ENCODE measurements at regions not wholly inside any gene's neighbourhood (a gene's known extent, or its start where the extent isn't known, plus 50 kb on each side); places are given as distances from the start of the nearest gene placed in this dataset.
"Not testable (repeated sequence)": the region's sequence is repeated elsewhere in the genome, so short reads cannot be mapped to it uniquely, and the experiment has no call there.

DNA sequence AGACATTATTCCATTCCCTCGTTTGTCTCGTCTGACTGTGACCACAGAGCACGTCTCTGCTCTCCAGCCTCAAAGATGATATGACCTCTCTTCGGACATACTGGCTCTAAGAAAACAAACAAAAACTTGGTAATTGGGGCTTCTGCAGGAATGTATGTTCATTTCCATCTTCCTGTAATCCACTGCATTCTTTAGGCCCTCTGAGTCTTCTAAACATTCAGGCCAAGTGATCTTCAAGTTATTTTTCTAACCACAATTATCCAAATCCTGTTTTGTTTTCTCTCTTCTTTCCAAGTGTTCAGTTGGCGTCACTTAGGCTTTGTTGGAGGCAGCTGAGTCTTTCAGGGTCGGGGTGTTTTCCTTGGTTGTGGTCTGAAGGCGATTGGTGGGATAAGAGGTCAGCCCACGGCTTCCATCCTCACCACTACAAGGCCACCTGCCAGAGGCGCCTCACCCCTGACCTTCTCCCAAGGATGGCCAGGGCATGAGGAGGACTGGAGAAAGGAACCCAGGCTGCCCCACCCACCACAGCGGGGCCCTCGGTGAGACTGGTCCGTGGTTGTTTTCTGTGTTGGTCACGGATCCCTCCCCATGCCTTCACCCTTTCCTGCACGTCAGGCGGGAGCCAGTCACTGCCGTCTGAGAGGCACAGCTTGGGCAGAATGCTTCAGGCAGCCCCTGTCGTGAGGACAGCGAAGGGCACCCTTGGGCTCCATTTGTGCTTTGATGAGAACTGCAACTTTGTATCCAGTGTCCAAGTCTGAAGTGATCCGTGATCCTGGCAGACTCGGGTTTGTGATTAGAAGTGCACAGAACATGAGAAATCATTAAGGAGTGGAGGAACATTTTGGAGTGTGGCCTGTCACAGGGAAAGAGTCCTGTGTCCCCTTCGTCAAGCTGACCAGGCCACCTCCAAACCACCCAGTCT is 88.6 kb upstream of the FHL2 start:
- no peak for FAIRE-seq
- TF ChIP-seq PAX5 (IDR thresholded peaks at IDR 0.05; ENCODE audit: insufficient read depth, low read length, severe bottlenecking) = no peak
- TF ChIP-seq POLR2AphosphoS5 (IDR thresholded peaks at IDR 0.05; ENCODE audit: low read depth, low read length) = no peak
- no peak for TF ChIP-seq TAF1 (IDR thresholded peaks at IDR 0.05; ENCODE audit: low read depth, low read length)
- no peak for TF ChIP-seq SPI1 (IDR thresholded peaks at IDR 0.05; ENCODE audit: low read depth, low read length)
- TF ChIP-seq POLR2A (IDR thresholded peaks at IDR 0.05; ENCODE audit: low read depth, low read length) = no peak
- TF ChIP-seq POU2F2 (IDR thresholded peaks at IDR 0.05; ENCODE audit: low read depth, low read length) = no peak
- no peak for DNase-seq (ENCODE audit: insufficient read length, low spot score)

DNA sequence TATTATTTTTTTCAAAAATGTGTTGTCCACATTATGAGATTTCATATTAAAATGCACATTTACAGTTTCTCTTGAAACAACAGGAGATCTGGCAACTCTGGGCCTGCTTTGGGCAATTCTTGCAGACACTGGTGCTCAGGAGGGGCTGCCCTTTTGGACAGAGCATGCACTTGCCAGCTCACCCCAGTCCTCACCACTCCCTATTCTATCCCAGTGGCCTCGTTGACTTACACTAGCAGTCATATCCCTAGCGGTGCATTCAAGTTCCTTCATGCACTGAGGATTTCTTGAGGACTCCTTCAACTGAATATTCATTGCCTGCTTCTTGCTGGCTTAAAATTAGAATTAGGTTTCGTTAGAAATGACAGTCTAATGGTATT is 87.9 kb upstream of the FHL2 start:
- no peak for TF ChIP-seq SPI1 (IDR thresholded peaks at IDR 0.05; ENCODE audit: low read depth, low read length)
- no peak for TF ChIP-seq POLR2AphosphoS5 (IDR thresholded peaks at IDR 0.05; ENCODE audit: low read depth, low read length)
- TF ChIP-seq POU2F2 (IDR thresholded peaks at IDR 0.05; ENCODE audit: low read depth, low read length) = no peak
- TF ChIP-seq TAF1 (IDR thresholded peaks at IDR 0.05; ENCODE audit: low read depth, low read length) = no peak
- TF ChIP-seq POLR2A (IDR thresholded peaks at IDR 0.05; ENCODE audit: low read depth, low read length) = no peak
- no peak for TF ChIP-seq PAX5 (IDR thresholded peaks at IDR 0.05; ENCODE audit: insufficient read depth, low read length, severe bottlenecking)
- no peak for DNase-seq (ENCODE audit: insufficient read length, low spot score)
- no peak for FAIRE-seq

DNA sequence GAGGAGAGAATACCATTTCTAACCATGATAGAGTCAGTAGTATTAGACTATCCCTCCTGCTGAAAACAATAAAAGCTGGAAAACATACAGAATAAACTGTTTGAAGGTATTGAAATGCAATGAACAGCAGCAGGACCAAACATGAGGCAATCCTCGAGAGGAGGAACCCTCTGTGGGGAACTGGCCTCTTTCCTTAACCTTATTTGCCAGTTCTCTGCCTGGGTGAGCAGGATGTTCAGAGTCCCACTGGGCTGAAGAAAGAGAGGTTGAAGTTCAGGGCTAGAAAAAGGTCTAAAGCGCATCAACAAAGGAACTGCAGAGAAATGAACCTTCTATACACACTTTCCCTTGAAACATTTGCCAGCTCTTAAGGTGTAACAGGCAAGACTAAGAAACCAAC is 79.8 kb upstream of the FHL2 start:
- TF ChIP-seq POLR2AphosphoS5 (IDR thresholded peaks at IDR 0.05; ENCODE audit: low read depth, low read length) (no peak), PAX5 (IDR thresholded peaks at IDR 0.05; ENCODE audit: insufficient read depth, low read length, severe bottlenecking) (no peak), SPI1 (IDR thresholded peaks at IDR 0.05; ENCODE audit: low read depth, low read length) (no peak), TAF1 (IDR thresholded peaks at IDR 0.05; ENCODE audit: low read depth, low read length) (no peak), POLR2A (IDR thresholded peaks at IDR 0.05; ENCODE audit: low read depth, low read length) (no peak), POU2F2 (IDR thresholded peaks at IDR 0.05; ENCODE audit: low read depth, low read length) (no peak)
- FAIRE-seq = no peak
- DNase-seq (ENCODE audit: insufficient read length, low spot score) = no peak

DNA sequence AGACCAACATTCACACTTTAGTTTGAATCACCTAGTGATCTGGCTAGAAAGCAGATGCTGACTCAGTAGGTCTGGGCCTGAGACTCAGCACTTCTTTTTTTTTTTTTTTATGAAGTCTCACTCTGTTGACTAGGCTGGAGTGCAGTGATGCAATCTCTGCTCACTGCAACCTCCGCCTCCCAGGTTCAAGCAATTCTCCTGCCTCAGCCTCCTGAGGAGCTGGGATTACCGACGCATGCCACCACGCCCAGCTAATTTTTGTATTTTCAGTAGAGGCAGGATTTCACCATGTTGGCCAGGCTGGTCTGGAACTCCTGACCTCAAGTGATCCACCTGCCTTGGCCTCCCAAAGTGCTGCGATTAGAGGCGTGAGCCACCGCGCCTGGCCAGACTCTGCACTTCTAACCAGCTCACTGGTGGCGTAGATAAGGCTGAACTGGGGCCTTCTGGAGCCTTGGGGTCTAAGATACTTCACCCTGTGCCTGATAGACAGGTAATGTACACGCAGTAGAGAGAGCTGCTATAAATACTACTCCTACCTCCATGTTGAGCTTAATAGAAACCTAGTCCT is 78.3 kb upstream of the FHL2 start:
- not testable (repeated sequence) for DNase-seq (ENCODE audit: insufficient read length, low spot score); FAIRE-seq

DNA sequence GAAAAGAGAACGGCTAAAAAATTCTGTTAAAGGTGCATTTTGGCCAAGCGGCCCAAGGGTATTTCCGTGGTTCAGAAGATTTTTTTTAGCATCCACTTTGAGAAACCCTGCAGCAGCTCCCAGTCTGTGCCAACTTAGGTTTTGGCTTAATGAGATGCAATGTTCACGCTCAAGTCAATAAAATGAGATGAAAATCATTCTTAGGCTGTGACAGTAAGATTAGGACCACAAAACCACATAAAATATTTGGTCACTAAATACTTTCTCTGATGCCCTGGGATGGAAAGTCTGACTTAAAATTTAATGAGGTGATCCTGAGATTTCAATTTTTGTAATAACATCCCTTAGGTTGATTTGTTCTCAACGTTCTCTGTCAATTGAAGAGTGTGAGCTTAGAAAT is 74.2 kb upstream of the FHL2 start:
- DNase-seq (ENCODE audit: insufficient read length, low spot score) = no peak
- no peak for FAIRE-seq
- no peak for TF ChIP-seq SPI1 (IDR thresholded peaks at IDR 0.05; ENCODE audit: low read depth, low read length)
- TF ChIP-seq POU2F2 (IDR thresholded peaks at IDR 0.05; ENCODE audit: low read depth, low read length) = no peak
- no peak for TF ChIP-seq POLR2A (IDR thresholded peaks at IDR 0.05; ENCODE audit: low read depth, low read length)
- TF ChIP-seq PAX5 (IDR thresholded peaks at IDR 0.05; ENCODE audit: insufficient read depth, low read length, severe bottlenecking) = no peak
- no peak for TF ChIP-seq TAF1 (IDR thresholded peaks at IDR 0.05; ENCODE audit: low read depth, low read length)
- TF ChIP-seq POLR2AphosphoS5 (IDR thresholded peaks at IDR 0.05; ENCODE audit: low read depth, low read length) = no peak

DNA sequence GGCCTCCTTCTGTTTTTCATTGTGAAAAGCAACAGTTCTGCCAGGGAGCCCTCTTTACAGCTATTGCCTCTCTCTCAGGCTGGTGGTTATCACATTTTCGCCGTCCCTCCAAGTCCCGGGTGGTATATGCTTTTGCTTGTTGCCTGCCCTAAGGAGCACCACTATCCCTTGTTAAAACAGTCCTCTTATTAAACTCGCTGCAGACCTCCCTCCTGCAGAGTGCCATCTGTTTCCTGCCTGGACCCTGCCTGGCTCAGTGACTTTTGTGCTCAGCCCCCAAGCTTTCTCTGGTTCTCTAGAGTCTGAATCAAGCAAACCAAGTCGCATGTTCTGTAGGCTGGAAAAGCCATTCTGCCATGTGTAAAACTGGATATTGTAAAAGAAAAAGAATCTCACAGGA is 72.1 kb upstream of the FHL2 start:
- DNase-seq (ENCODE audit: insufficient read length, low spot score) = no peak
- no peak for FAIRE-seq

DNA sequence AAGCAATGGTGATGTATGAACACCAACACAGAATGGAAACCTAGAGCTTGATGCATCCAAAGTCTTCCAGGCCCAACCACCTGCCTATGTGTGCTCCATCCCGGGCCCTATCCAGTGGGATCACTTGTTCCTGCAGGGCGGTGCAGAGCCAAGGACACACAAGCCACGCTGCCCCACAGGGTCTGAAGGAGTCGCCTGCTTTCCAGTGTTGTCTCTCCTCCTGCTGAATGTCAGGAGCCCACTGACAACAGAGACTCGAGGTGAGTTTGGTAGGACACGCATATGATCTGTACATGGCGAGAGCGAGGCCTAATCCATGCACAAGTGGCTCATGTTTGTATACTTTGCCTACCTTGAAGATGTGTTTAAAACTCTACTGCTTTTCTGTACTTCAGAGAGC is 70.9 kb upstream of the FHL2 start:
- no peak for DNase-seq (ENCODE audit: insufficient read length, low spot score)
- FAIRE-seq = no peak
- TF ChIP-seq TAF1 (IDR thresholded peaks at IDR 0.05; ENCODE audit: low read depth, low read length) (no peak), POLR2A (IDR thresholded peaks at IDR 0.05; ENCODE audit: low read depth, low read length) (no peak), POLR2AphosphoS5 (IDR thresholded peaks at IDR 0.05; ENCODE audit: low read depth, low read length) (no peak), PAX5 (IDR thresholded peaks at IDR 0.05; ENCODE audit: insufficient read depth, low read length, severe bottlenecking) (no peak), SPI1 (IDR thresholded peaks at IDR 0.05; ENCODE audit: low read depth, low read length) (no peak), POU2F2 (IDR thresholded peaks at IDR 0.05; ENCODE audit: low read depth, low read length) (no peak)

More for the DNA sequence above, 72.1 kb upstream of the FHL2 start:
- no peak for TF ChIP-seq SPI1 (IDR thresholded peaks at IDR 0.05; ENCODE audit: low read depth, low read length)
- no peak for TF ChIP-seq POLR2A (IDR thresholded peaks at IDR 0.05; ENCODE audit: low read depth, low read length)
- no peak for TF ChIP-seq TAF1 (IDR thresholded peaks at IDR 0.05; ENCODE audit: low read depth, low read length)
- TF ChIP-seq PAX5 (IDR thresholded peaks at IDR 0.05; ENCODE audit: insufficient read depth, low read length, severe bottlenecking) = no peak
- no peak for TF ChIP-seq POU2F2 (IDR thresholded peaks at IDR 0.05; ENCODE audit: low read depth, low read length)
- TF ChIP-seq POLR2AphosphoS5 (IDR thresholded peaks at IDR 0.05; ENCODE audit: low read depth, low read length) = no peak

DNA sequence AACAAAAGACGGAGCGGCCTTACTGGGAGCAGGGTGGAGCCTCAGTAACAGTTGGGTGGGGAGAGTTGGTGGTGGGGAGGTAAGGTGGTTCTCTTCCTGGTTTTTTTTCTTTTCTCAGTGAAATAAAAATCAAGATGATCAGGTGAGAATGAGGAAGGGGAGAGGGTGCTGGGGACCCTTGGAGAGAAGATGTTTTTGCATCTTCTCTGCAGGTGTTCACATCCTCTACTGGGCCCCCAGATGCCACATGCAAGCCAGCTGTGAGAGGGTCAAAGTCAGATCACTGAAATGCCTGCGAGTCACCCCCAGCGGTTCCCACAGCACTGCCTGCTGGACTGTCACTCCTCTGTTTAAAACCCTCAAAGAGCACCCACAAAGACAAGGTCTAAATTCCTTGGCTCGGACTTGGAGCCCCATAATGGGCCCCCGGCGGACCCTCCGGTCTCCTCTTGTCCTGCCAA is 69.8 kb upstream of the FHL2 start:
- DNase-seq (ENCODE audit: insufficient read length, low spot score) (no peak), FAIRE-seq (no peak)
- TF ChIP-seq SPI1 (IDR thresholded peaks at IDR 0.05; ENCODE audit: low read depth, low read length) (no peak), POLR2AphosphoS5 (IDR thresholded peaks at IDR 0.05; ENCODE audit: low read depth, low read length) (no peak), TAF1 (IDR thresholded peaks at IDR 0.05; ENCODE audit: low read depth, low read length) (no peak), POLR2A (IDR thresholded peaks at IDR 0.05; ENCODE audit: low read depth, low read length) (no peak), PAX5 (IDR thresholded peaks at IDR 0.05; ENCODE audit: insufficient read depth, low read length, severe bottlenecking) (no peak), POU2F2 (IDR thresholded peaks at IDR 0.05; ENCODE audit: low read depth, low read length) (no peak)

DNA sequence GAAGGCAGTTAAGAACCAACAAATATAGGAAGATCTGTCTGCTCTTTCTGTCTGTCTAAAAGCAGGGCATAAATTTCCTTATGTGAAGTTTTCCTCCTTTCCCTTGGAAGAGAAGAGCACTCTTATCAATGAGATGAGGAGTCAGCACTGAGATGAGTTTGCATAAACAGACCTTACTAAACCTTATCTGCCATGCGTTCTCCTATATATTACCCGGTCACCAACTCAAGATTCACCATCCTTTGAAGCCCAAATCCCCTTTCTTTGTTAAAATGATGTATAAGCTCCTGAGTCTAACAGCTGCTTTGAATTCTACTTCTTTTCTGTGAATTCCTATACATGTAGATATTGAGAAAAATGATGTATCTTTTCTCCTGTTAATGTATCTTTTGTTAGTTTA is 65.5 kb upstream of the FHL2 start:
- no peak for DNase-seq (ENCODE audit: insufficient read length, low spot score)
- TF ChIP-seq POU2F2 (IDR thresholded peaks at IDR 0.05; ENCODE audit: low read depth, low read length) (no peak), TAF1 (IDR thresholded peaks at IDR 0.05; ENCODE audit: low read depth, low read length) (no peak), PAX5 (IDR thresholded peaks at IDR 0.05; ENCODE audit: insufficient read depth, low read length, severe bottlenecking) (no peak), POLR2A (IDR thresholded peaks at IDR 0.05; ENCODE audit: low read depth, low read length) (no peak), SPI1 (IDR thresholded peaks at IDR 0.05; ENCODE audit: low read depth, low read length) (no peak), POLR2AphosphoS5 (IDR thresholded peaks at IDR 0.05; ENCODE audit: low read depth, low read length) (no peak)
- no peak for FAIRE-seq
